HCT116 (cell line): ENCODE measurements at regions not wholly inside any gene's neighbourhood (a gene's known extent, or its start where the extent isn't known, plus 50 kb on each side); places are given as distances from the start of the nearest gene placed in this dataset.

Experiments
- ATAC-seq: fragments of 200-7000 bp; cut with Tn5 transposase; 2 replicates; pipeline ENCODE4 v1.9.1; 2020; ENCODE audit warnings: mild to moderate bottlenecking, moderate library complexity
- BruUV-seq: library from RNA; stranded (reverse); fragments of 400-500 nt; replicated peaks from 2 replicates; lab custom pipeline; 2021; lab: Mats Ljungman, UMichigan
- CTCF ChIA-PET: fragments of 300-600 bp; sonication (Branson Sonifier 250); formaldehyde crosslinking; loops from one replicate; lab custom pipeline; 2021; ENCODE audit warnings: antibody characterized with exemption; lab: Charles Lee
- POLR2A ChIA-PET: fragments of 300-600, 350-600 bp; sonication (Branson Sonifier 250); formaldehyde crosslinking; loops from one replicate; lab custom pipeline; 2021; ENCODE audit warnings: antibody characterized with exemption; lab: Charles Lee
- RAD21 ChIA-PET, 2 experiments: fragments of 300-600 bp; sonication (Branson Sonifier 250); formaldehyde crosslinking; loops; one replicate each; lab custom pipeline; 2023; ENCODE audit warnings: low total read pairs in 2 of 2; ENCODE audit not compliant: uncharacterized antibody in 2 of 2, unreplicated experiment in 2 of 2, low non-redundant PET in 1 of 2; lab: Charles Lee
- DNase-seq: peaks from one replicate; pipeline ENCODE4 v3.0.0-alpha.2; 2010; ENCODE audit warnings: low read depth, low spot score
- H2AFZ ChIP-seq: fragments of 200-600 bp; shearing (Covaris generic), sonication (generic); 2 replicates; pipeline ENCODE4 v1.6.1; 2017; ENCODE audit warnings: low read depth, mixed run types, mixed read lengths, antibody characterized with exemption, low read length; ENCODE audit not compliant: poor library complexity, severe bottlenecking
- H3K27ac ChIP-seq: 2 replicates; pipeline ENCODE4 v1.5.1; 2012; ENCODE audit warnings: low read depth, low read length
- H3K27me3 ChIP-seq: fragments of 200-600 bp; sonication (generic); 2 replicates; pipeline ENCODE4 v1.6.1; 2016; ENCODE audit warnings: mixed run types, low read length, mixed read lengths; ENCODE audit not compliant: insufficient read depth
- H3K36me3 ChIP-seq, 2 experiments: fragments of 200-500 bp in 1 of 2; fragments of 200-600 bp in 1 of 2; sonication (Bioruptor generic) in 1 of 2; sonication (generic) in 1 of 2; 2 replicates each; pipeline versions ENCODE4 v1.5.1 to v1.6.1; 2014 to 2016; ENCODE audit warnings: low read length in 2 of 2, inconsistent platforms in 1 of 2, mixed read lengths in 1 of 2, mixed run types in 1 of 2; ENCODE audit not compliant: insufficient read depth in 2 of 2, control insufficient read depth in 1 of 2
- H3K4me1 ChIP-seq, 2 experiments: fragments of 200-600 bp in 1 of 2; sonication (generic) in 1 of 2; 2 replicates each; pipeline versions ENCODE4 v1.5.1 to v1.6.1; 2012 to 2017; ENCODE audit warnings: low read length in 2 of 2, inconsistent platforms in 1 of 2, mild to moderate bottlenecking in 1 of 2, mixed read lengths in 1 of 2, mixed run types in 1 of 2, moderate library complexity in 1 of 2; ENCODE audit not compliant: insufficient read depth in 2 of 2, control insufficient read depth in 1 of 2
- H3K4me2 ChIP-seq: fragments of 200-600 bp; sonication (generic); 2 replicates; pipeline ENCODE4 v1.6.1; 2017; ENCODE audit warnings: mixed run types, low read length, mixed read lengths
- H3K4me3 ChIP-seq, 2 experiments: fragments of 200-600 bp in 1 of 2; sonication (generic) in 1 of 2; replicated peaks in 1 of 2; 2 replicates each; pipeline ENCODE4 v1.5.1; 2011 to 2016; ENCODE audit warnings: low read length in 2 of 2, control low read depth in 1 of 2, low read depth in 1 of 2, mild to moderate bottlenecking in 1 of 2, mixed read lengths in 1 of 2, mixed run types in 1 of 2
- H3K79me2 ChIP-seq: fragments of 200-600 bp; sonication (generic); 2 replicates; pipeline ENCODE4 v1.6.1; 2017; ENCODE audit warnings: mild to moderate bottlenecking, mixed run types, low read length, moderate library complexity, mixed read lengths; ENCODE audit not compliant: insufficient read depth
- H3K9ac ChIP-seq: fragments of 200-600 bp; sonication (generic); 2 replicates; pipeline ENCODE4 v1.6.1; 2016; ENCODE audit warnings: low read length, mixed read lengths
- H3K9me2 ChIP-seq: fragments of 200-600 bp; sonication (generic), shearing (Covaris generic); 2 replicates; pipeline ENCODE4 v1.6.1; 2017; ENCODE audit warnings: mixed run types, mild to moderate bottlenecking, moderate library complexity; ENCODE audit not compliant: insufficient read depth
- H3K9me3 ChIP-seq, 2 experiments: fragments of 200-500 bp in 1 of 2; fragments of 200-600 bp in 1 of 2; sonication (Bioruptor generic) in 1 of 2; sonication (generic) in 1 of 2; 2 replicates each; pipeline ENCODE4 v1.6.1; 2014 to 2017; ENCODE audit warnings: low read length in 2 of 2, mixed read lengths in 2 of 2, inconsistent platforms in 1 of 2, low read depth in 1 of 2, mild to moderate bottlenecking in 1 of 2, mixed run types in 1 of 2, moderate library complexity in 1 of 2; ENCODE audit not compliant: control insufficient read depth in 1 of 2, insufficient read depth in 1 of 2
- H4K20me1 ChIP-seq: fragments of 200-600 bp; sonication (generic), shearing (Covaris generic); 2 replicates; pipeline ENCODE4 v1.6.1; 2017; ENCODE audit warnings: mixed run types, mild to moderate bottlenecking, moderate library complexity; ENCODE audit not compliant: insufficient read depth
- CEBPB ChIP-seq: IDR thresholded peaks from 2 replicates; pipeline ENCODE4 v1.6.1; 2012; ENCODE audit warnings: low read depth
- EZH2 ChIP-seq: fragments of 200-600 bp; sonication (generic); IDR thresholded peaks from 2 replicates; pipeline ENCODE4 v1.6.1; 2017; ENCODE audit warnings: antibody characterized with exemption, mixed run types
- POLR2A ChIP-seq: IDR thresholded peaks from 2 replicates; pipeline ENCODE4 v1.7.0; 2011; ENCODE audit warnings: borderline replicate concordance; ENCODE audit not compliant: insufficient read depth, insufficient read length; ENCODE audit errors: extremely low read depth
- POLR2AphosphoS5 ChIP-seq: IDR thresholded peaks from 2 replicates; pipeline ENCODE4 v1.6.1; 2011; ENCODE audit warnings: mild to moderate bottlenecking, low read depth, low read length, moderate library complexity
- RAD21 ChIP-seq: IDR thresholded peaks from 2 replicates; pipeline ENCODE4 v1.6.1; 2012; ENCODE audit warnings: low read depth, mild to moderate bottlenecking
- SP1 ChIP-seq: IDR thresholded peaks from 2 replicates; pipeline ENCODE4 v1.6.1; 2012; ENCODE audit warnings: low read depth
- SRF ChIP-seq: IDR thresholded peaks from 2 replicates; pipeline ENCODE4 v1.6.1; 2012; ENCODE audit warnings: low read depth
- TCF7L2 ChIP-seq: IDR thresholded peaks from 2 replicates; pipeline ENCODE4 v1.7.0; 2011; ENCODE audit warnings: borderline replicate concordance, inconsistent platforms; ENCODE audit not compliant: insufficient read depth, insufficient read length; ENCODE audit errors: extremely low read depth
- YY1 ChIP-seq: IDR thresholded peaks from 2 replicates; pipeline ENCODE4 v1.6.1; 2011; ENCODE audit warnings: low read length, low read depth, moderate library complexity, mild to moderate bottlenecking; ENCODE audit not compliant: insufficient replicate concordance; ENCODE audit errors: extremely low read depth
- intact Hi-C: fragments of 100-400 bp; cut with micrococcal nuclease; formaldehyde crosslinking; loops from 2 replicates; pipeline ENCODE4 v1.10.0; 2022
- TF ChIP-seq, protein P1 (sequence below): IDR thresholded peaks from 2 replicates; pipeline ENCODE4 v1.6.1; 2012; ENCODE audit warnings: low read depth
- TF ChIP-seq, protein P2 (sequence below), 3 experiments: fragments of 200-600 bp in 1 of 3; sonication (generic) in 1 of 3; IDR thresholded peaks in 2 of 3; conservative IDR thresholded peaks in 1 of 3; 2 replicates each; pipeline ENCODE4 v1.5.1; 2012 to 2017; ENCODE audit warnings: low read depth in 2 of 3, low read length in 2 of 3, antibody characterized with exemption in 1 of 3, borderline replicate concordance in 1 of 3, control low read depth in 1 of 3, mild to moderate bottlenecking in 1 of 3, mixed read lengths in 1 of 3, mixed run types in 1 of 3, moderate library complexity in 1 of 3; ENCODE audit not compliant: insufficient read depth in 1 of 3

DNA sequence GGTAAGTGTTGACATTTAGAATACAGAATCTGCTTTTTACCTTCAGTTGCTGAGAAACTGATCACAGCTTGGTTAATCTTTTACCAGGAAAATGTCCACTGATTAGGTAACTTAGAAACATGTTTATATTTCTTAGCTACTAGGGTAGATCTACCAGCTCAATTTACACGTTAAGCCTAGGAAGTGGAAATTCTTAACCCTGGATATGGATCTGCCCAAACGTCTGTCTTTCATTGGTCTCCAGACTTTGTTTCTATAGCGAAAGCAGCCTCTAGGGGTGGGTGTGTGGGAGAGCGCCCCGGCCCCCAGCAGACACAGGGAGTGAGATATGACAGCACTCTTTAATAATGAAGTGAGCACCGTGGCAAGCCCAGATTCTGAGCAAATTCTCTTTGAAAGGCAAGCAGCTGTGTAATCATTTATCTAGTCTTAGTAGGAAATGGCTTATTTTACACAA is 141.6 kb upstream of the ZNF608 start:
- H3K79me2 ChIP-seq, result no peaks in the 10 kb centered on the region
- no peaks in the 10 kb centered on the region for H4K20me1 ChIP-seq
- H2AFZ ChIP-seq, result no peak overlapping the region
- no peaks in the 10 kb centered on the region for H3K36me3 ChIP-seq
- peaks cover 0 to 5% of the 10 kb centered on the region in 2 experiments; a peak in 1 of 4 replicates for H3K4me1 ChIP-seq
- no peaks in the 10 kb centered on the region for H3K9me2 ChIP-seq
- ATAC-seq (peak; percentile 55; the same call in 1 of the 2 replicates), DNase-seq (no peak)
- H3K27me3 ChIP-seq, result no peaks in the 10 kb centered on the region
- no peak overlapping the region for H3K27ac ChIP-seq
- H3K9me3 ChIP-seq, result no peaks in the 10 kb centered on the region
- no peak overlapping the region for H3K4me2 ChIP-seq
- no TSS peak for BruUV-seq
- ChIA-PET CTCF (no interaction called here), POLR2A (no interaction called here), RAD21 (interaction anchor here in 1 of 2 experiments (0.7 kb wide), 1 partner anchor 17 kb away, joined by 4 read pairs; no protein-coding TSS in a partner anchor)
- TF ChIP-seq, protein P1, sequence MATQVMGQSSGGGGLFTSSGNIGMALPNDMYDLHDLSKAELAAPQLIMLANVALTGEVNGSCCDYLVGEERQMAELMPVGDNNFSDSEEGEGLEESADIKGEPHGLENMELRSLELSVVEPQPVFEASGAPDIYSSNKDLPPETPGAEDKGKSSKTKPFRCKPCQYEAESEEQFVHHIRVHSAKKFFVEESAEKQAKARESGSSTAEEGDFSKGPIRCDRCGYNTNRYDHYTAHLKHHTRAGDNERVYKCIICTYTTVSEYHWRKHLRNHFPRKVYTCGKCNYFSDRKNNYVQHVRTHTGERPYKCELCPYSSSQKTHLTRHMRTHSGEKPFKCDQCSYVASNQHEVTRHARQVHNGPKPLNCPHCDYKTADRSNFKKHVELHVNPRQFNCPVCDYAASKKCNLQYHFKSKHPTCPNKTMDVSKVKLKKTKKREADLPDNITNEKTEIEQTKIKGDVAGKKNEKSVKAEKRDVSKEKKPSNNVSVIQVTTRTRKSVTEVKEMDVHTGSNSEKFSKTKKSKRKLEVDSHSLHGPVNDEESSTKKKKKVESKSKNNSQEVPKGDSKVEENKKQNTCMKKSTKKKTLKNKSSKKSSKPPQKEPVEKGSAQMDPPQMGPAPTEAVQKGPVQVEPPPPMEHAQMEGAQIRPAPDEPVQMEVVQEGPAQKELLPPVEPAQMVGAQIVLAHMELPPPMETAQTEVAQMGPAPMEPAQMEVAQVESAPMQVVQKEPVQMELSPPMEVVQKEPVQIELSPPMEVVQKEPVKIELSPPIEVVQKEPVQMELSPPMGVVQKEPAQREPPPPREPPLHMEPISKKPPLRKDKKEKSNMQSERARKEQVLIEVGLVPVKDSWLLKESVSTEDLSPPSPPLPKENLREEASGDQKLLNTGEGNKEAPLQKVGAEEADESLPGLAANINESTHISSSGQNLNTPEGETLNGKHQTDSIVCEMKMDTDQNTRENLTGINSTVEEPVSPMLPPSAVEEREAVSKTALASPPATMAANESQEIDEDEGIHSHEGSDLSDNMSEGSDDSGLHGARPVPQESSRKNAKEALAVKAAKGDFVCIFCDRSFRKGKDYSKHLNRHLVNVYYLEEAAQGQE, result no peak
- no peak for TF ChIP-seq CEBPB
- TF ChIP-seq RAD21, result peak; percentile 23; the same call in 1 of the 2 replicates
- no peak for TF ChIP-seq TCF7L2
- no peak for TF ChIP-seq POLR2A
- TF ChIP-seq, protein P2, sequence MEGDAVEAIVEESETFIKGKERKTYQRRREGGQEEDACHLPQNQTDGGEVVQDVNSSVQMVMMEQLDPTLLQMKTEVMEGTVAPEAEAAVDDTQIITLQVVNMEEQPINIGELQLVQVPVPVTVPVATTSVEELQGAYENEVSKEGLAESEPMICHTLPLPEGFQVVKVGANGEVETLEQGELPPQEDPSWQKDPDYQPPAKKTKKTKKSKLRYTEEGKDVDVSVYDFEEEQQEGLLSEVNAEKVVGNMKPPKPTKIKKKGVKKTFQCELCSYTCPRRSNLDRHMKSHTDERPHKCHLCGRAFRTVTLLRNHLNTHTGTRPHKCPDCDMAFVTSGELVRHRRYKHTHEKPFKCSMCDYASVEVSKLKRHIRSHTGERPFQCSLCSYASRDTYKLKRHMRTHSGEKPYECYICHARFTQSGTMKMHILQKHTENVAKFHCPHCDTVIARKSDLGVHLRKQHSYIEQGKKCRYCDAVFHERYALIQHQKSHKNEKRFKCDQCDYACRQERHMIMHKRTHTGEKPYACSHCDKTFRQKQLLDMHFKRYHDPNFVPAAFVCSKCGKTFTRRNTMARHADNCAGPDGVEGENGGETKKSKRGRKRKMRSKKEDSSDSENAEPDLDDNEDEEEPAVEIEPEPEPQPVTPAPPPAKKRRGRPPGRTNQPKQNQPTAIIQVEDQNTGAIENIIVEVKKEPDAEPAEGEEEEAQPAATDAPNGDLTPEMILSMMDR (IDR thresholded peaks at IDR 0.05 in 2 of 3, conservative IDR thresholded peaks at IDR 0.05 in 1 of 3; ENCODE audit: borderline replicate concordance in 1 of 3, insufficient read depth in 1 of 3, low read depth in 2 of 3, low read length in 2 of 3), result peak in 1 of 3 experiments; percentile 22; a peak in 1 of 6 replicates
- TF ChIP-seq SP1, result no peak
- no peak for TF ChIP-seq YY1
- no peak for TF ChIP-seq SRF
- no peak for TF ChIP-seq POLR2AphosphoS5
- TF ChIP-seq EZH2, result no peak
- no peak overlapping the region for H3K9ac ChIP-seq
- intact Hi-C loops, result no loop called here
- H3K4me3 ChIP-seq, result no peak overlapping the region
